H1 (cell line): ENCODE measurements at regions not wholly inside any gene's neighbourhood (a gene's known extent, or its start where the extent isn't known, plus 50 kb on each side); places are given as distances from the start of the nearest gene placed in this dataset.

Experiments used
- CTCF ChIA-PET: fragments of 300-600 bp; sonication (Branson Sonifier 250); formaldehyde crosslinking; loops from one replicate; lab custom pipeline; 2021; ENCODE audit not compliant: partially characterized antibody; lab: Charles Lee
- POLR2A ChIA-PET: fragments of 300-600 bp; sonication (Branson Sonifier 250); formaldehyde crosslinking; loops from one replicate; lab custom pipeline; 2021; ENCODE audit warnings: inconsistent platforms; ENCODE audit not compliant: partially characterized antibody; lab: Charles Lee
- DNase-seq, 2 experiments: peaks; one replicate each; pipeline versions ENCODE4 v3.0.0 to v3.0.0-alpha.2; 2010 to 2022; ENCODE audit warnings: low spot score in 2 of 2, low read depth in 1 of 2, mixed read lengths in 1 of 2
- FAIRE-seq: peaks from 2 replicates; lab custom pipeline; 2011; peaks lifted over from hg19 to GRCh38; lab: Jason Lieb, UNC
- H2AFZ ChIP-seq: 2 replicates; pipeline ENCODE4 v1.8.1; 2012; ENCODE audit warnings: low read length, inconsistent platforms
- H2AK5ac ChIP-seq: 2 replicates; pipeline ENCODE4 v1.6.1; 2013; ENCODE audit warnings: low read depth, low read length
- H2BK120ac ChIP-seq: replicated peaks from 2 replicates; pipeline ENCODE3; 2013; ENCODE audit warnings: low read depth, low read length, inconsistent platforms
- H2BK12ac ChIP-seq: 2 replicates; pipeline ENCODE4 v1.6.1; 2013; ENCODE audit warnings: low read depth, low read length
- H2BK15ac ChIP-seq: 2 replicates; pipeline ENCODE4 v1.6.1; 2013; ENCODE audit warnings: low read length
- H2BK20ac ChIP-seq: 2 replicates; pipeline ENCODE4 v1.6.1; 2013; ENCODE audit warnings: low read length
- H2BK5ac ChIP-seq: 2 replicates; pipeline ENCODE4 v1.6.1; 2013; ENCODE audit warnings: low read depth, low read length
- H3K14ac ChIP-seq: 2 replicates; pipeline ENCODE4 v1.6.1; 2013; ENCODE audit warnings: inconsistent platforms; ENCODE audit not compliant: insufficient read length
- H3K18ac ChIP-seq: 2 replicates; pipeline ENCODE4 v1.6.1; 2013; ENCODE audit warnings: low read length; ENCODE audit errors: extremely low read depth
- H3K23ac ChIP-seq: 2 replicates; pipeline ENCODE4 v1.6.1; 2013; ENCODE audit warnings: inconsistent platforms; ENCODE audit not compliant: insufficient read length
- H3K23me2 ChIP-seq: 2 replicates; pipeline ENCODE4 v1.6.1; 2013; ENCODE audit warnings: low read depth, low read length
- H3K27ac ChIP-seq: 2 replicates; pipeline ENCODE4 v1.6.1; 2011; ENCODE audit warnings: low read depth, low read length, inconsistent platforms
- H3K27me3 ChIP-seq, 4 experiments: replicated peaks in 1 of 4; 1 replicate in 1 of 4; 2 replicates in 3 of 4; pipeline versions ENCODE4 v1.6.1 to v1.8.1; 2011 to 2013; ENCODE audit warnings: low read length in 3 of 4, mild to moderate bottlenecking in 3 of 4, inconsistent platforms in 2 of 4, mixed read lengths in 2 of 4, moderate library complexity in 1 of 4; ENCODE audit not compliant: control insufficient read depth in 3 of 4, insufficient read depth in 3 of 4; ENCODE audit errors: extremely low read depth in 1 of 4
- H3K36me3 ChIP-seq, 4 experiments: 2 replicates each; pipeline versions ENCODE4 v1.6.1 to v1.8.1; 2011 to 2013; ENCODE audit warnings: mild to moderate bottlenecking in 4 of 4, low read length in 3 of 4, moderate library complexity in 2 of 4, control low read depth in 1 of 4, inconsistent platforms in 1 of 4; ENCODE audit not compliant: insufficient read depth in 4 of 4, control insufficient read depth in 2 of 4
- H3K4ac ChIP-seq: replicated peaks from 2 replicates; pipeline ENCODE3; 2013; ENCODE audit warnings: low read length, low read depth, mixed read lengths, inconsistent platforms; ENCODE audit not compliant: insufficient read length
- H3K4me1 ChIP-seq, 4 experiments: replicated peaks in 1 of 4; 1 replicate in 1 of 4; 2 replicates in 3 of 4; pipeline versions ENCODE4 v1.6.1 to v1.8.1; 2011 to 2013; ENCODE audit warnings: low read length in 3 of 4, inconsistent platforms in 2 of 4, mixed read lengths in 1 of 4; ENCODE audit not compliant: insufficient read depth in 4 of 4, control insufficient read depth in 3 of 4
- H3K4me2 ChIP-seq, 2 experiments: 2 replicates each; pipeline versions ENCODE4 v1.6.1 to v1.8.1; 2011 to 2013; ENCODE audit warnings: low read depth in 2 of 2, low read length in 2 of 2, control low read depth in 1 of 2, inconsistent platforms in 1 of 2, mild to moderate bottlenecking in 1 of 2; ENCODE audit not compliant: insufficient read depth in 1 of 2
- H3K4me3 ChIP-seq, 4 experiments: fragments of 200-600, 300-600 bp in 1 of 4; sonication (generic), shearing (Covaris generic), sonication (Bioruptor Twin) in 1 of 4; 2 replicates each; pipeline versions ENCODE4 v1.5.1 to v1.8.1; 2011 to 2016; ENCODE audit warnings: low read length in 4 of 4, low read depth in 3 of 4, control low read depth in 2 of 4, inconsistent platforms in 2 of 4, mild to moderate bottlenecking in 2 of 4, mixed read lengths in 1 of 4, moderate library complexity in 1 of 4; ENCODE audit not compliant: insufficient read depth in 2 of 4; ENCODE audit errors: extremely low read depth in 1 of 4
- H3K56ac ChIP-seq: replicated peaks from 2 replicates; pipeline ENCODE3; 2013; ENCODE audit warnings: low read depth, mild to moderate bottlenecking, mixed read lengths, low read length, inconsistent platforms; ENCODE audit not compliant: insufficient read length
- H3K79me1 ChIP-seq: 2 replicates; pipeline ENCODE4 v1.6.1; 2013; ENCODE audit warnings: low read depth, low read length, control low read depth
- H3K79me2 ChIP-seq, 2 experiments: 2 replicates each; pipeline versions ENCODE4 v1.6.1 to v1.8.1; 2012 to 2013; ENCODE audit warnings: low read length in 2 of 2, mild to moderate bottlenecking in 2 of 2, inconsistent platforms in 1 of 2; ENCODE audit not compliant: insufficient read depth in 2 of 2, control insufficient read depth in 1 of 2
- H3K9ac ChIP-seq, 4 experiments: replicated peaks in 1 of 4; 1 replicate in 1 of 4; 2 replicates in 3 of 4; pipeline versions ENCODE4 v1.6.1 to v1.8.1; 2011 to 2013; ENCODE audit warnings: low read depth in 3 of 4, low read length in 3 of 4, control low read depth in 2 of 4, mild to moderate bottlenecking in 2 of 4, moderate library complexity in 2 of 4, inconsistent platforms in 1 of 4; ENCODE audit errors: extremely low read depth in 1 of 4
- H3K9me3 ChIP-seq, 2 experiments: 2 replicates each; pipeline versions ENCODE4 v1.6.1 to v1.8.1; 2012 to 2013; ENCODE audit warnings: mild to moderate bottlenecking in 2 of 2, moderate library complexity in 2 of 2, control low read depth in 1 of 2, inconsistent platforms in 1 of 2, low read depth in 1 of 2, low read length in 1 of 2, mixed read lengths in 1 of 2; ENCODE audit not compliant: insufficient read depth in 2 of 2
- H4K20me1 ChIP-seq, 2 experiments: replicated peaks in 1 of 2; 2 replicates each; pipeline versions ENCODE3 to v1.8.1; 2011 to 2013; ENCODE audit warnings: inconsistent platforms in 2 of 2, low read length in 2 of 2, mild to moderate bottlenecking in 1 of 2; ENCODE audit not compliant: insufficient read depth in 2 of 2, control insufficient read depth in 1 of 2
- H4K5ac ChIP-seq: 2 replicates; pipeline ENCODE4 v1.6.1; 2013; ENCODE audit warnings: low read length, low read depth, mixed read lengths, inconsistent platforms; ENCODE audit not compliant: insufficient read length
- H4K8ac ChIP-seq: 2 replicates; pipeline ENCODE4 v1.8.0; 2013; ENCODE audit warnings: mild to moderate bottlenecking, moderate library complexity, low read length, inconsistent platforms; ENCODE audit not compliant: insufficient read depth; ENCODE audit errors: extremely low read depth
- H4K91ac ChIP-seq: replicated peaks from 2 replicates; pipeline ENCODE3; 2013; ENCODE audit warnings: low read length, mixed read lengths, inconsistent platforms; ENCODE audit not compliant: insufficient read length
- BCL11A ChIP-seq, 2 experiments: IDR thresholded peaks; one replicate each; pipeline ENCODE4 v1.6.1; 2011; ENCODE audit warnings: low read depth in 2 of 2, low read length in 2 of 2, mild to moderate bottlenecking in 2 of 2
- CTBP2 ChIP-seq: IDR thresholded peaks from 2 replicates; pipeline ENCODE4 v1.7.0; 2011; ENCODE audit warnings: borderline replicate concordance, mild to moderate bottlenecking, moderate library complexity, mixed read lengths, low read length; ENCODE audit not compliant: insufficient read depth, insufficient read length
- EGR1 ChIP-seq: IDR thresholded peaks from 2 replicates; pipeline ENCODE4 v1.6.1; 2011; ENCODE audit warnings: low read depth, low read length, borderline replicate concordance
- GTF2F1 ChIP-seq: IDR thresholded peaks from 2 replicates; pipeline ENCODE4 v1.6.1; 2012; ENCODE audit warnings: low read depth, low read length, improper control_type of control experiment, borderline replicate concordance
- JUN ChIP-seq: IDR thresholded peaks from 2 replicates; pipeline ENCODE4 v1.6.1; 2011; ENCODE audit warnings: low read depth, mild to moderate bottlenecking, improper control_type of control experiment, low read length
- MAFK ChIP-seq: IDR thresholded peaks from 2 replicates; pipeline ENCODE4 v1.6.1; 2012; ENCODE audit warnings: low read depth, mild to moderate bottlenecking, improper control_type of control experiment, low read length
- POLR2AphosphoS5 ChIP-seq: IDR thresholded peaks from 2 replicates; pipeline ENCODE4 v1.6.1; 2011; ENCODE audit warnings: low read depth, low read length
- RBBP5 ChIP-seq: IDR thresholded peaks from 2 replicates; pipeline ENCODE4 v1.7.1; 2012; ENCODE audit warnings: low read depth, mild to moderate bottlenecking, inconsistent platforms, low read length, moderate library complexity, borderline replicate concordance
- SAP30 ChIP-seq: fragments of 300-600 bp; sonication (generic); IDR thresholded peaks from 2 replicates; pipeline ENCODE4 v1.7.1; 2012; ENCODE audit warnings: low read length, moderate library complexity, mild to moderate bottlenecking, inconsistent platforms; ENCODE audit not compliant: insufficient read depth, insufficient replicate concordance
- ZNF274 ChIP-seq: IDR thresholded peaks from 2 replicates; pipeline ENCODE4 v1.7.0; 2012; ENCODE audit warnings: low read length, borderline replicate concordance; ENCODE audit errors: extremely low read depth
- WGBS, 2 experiments: shearing (Covaris generic) in 1 of 2; methylation state at CpG; one replicate each; pipeline versions ENCODE4 v1.1.6 to v1.1.7; 2013 to 2015; ENCODE audit warnings: low lambda C conversion rate in 2 of 2, mixed read lengths in 2 of 2, inconsistent platforms in 1 of 2, low coverage in 1 of 2, missing lambda C conversion rate in 1 of 2; ENCODE audit not compliant: insufficient replicate concordance in 2 of 2, insufficient coverage in 1 of 2, insufficient read length in 1 of 2; ENCODE audit errors: extremely low coverage in 1 of 2, missing lambda C conversion rate in 1 of 2; 5-methylcytosine and 5-hydroxymethylcytosine counted together
- TF ChIP-seq, protein P1 (sequence below): IDR thresholded peaks from 2 replicates; pipeline ENCODE4 v1.6.1; 2012; ENCODE audit warnings: inconsistent platforms

GRCh38 chr13:79794931-79795330, 314.0 kb downstream of the NDFIP2 start:
- no peak overlapping the region for H2BK12ac ChIP-seq
- no peaks in the 10 kb centered on the region for H3K4me1 ChIP-seq
- no peak overlapping the region for H2BK5ac ChIP-seq
- ChIA-PET POLR2A (no interaction called here), CTCF (interaction anchor here (1.2 to 1.4 kb wide), 2 partner anchors 15 to 568 kb away, joined by 4 read pairs; no protein-coding TSS in a partner anchor)
- H2BK120ac ChIP-seq, result no peak overlapping the region
- H2BK15ac ChIP-seq, result no peak overlapping the region
- no peak overlapping the region for H3K14ac ChIP-seq
- no peak overlapping the region for H2BK20ac ChIP-seq
- H3K4ac ChIP-seq, result no peak overlapping the region
- no peak overlapping the region for H4K91ac ChIP-seq
- no peaks in the 10 kb centered on the region for H3K23me2 ChIP-seq
- no peaks in the 10 kb centered on the region for H3K36me3 ChIP-seq
- no peak overlapping the region for H3K18ac ChIP-seq
- H2AK5ac ChIP-seq, result no peak overlapping the region
- H3K79me2 ChIP-seq, result no peaks in the 10 kb centered on the region
- no peak overlapping the region for H3K4me2 ChIP-seq
- H3K27ac ChIP-seq, result no peak overlapping the region
- no peaks in the 10 kb centered on the region for H4K20me1 ChIP-seq
- H2AFZ ChIP-seq, result no peak overlapping the region
- no peak overlapping the region for H3K23ac ChIP-seq
- H3K4me3 ChIP-seq, result no peak overlapping the region
- no peak overlapping the region for H3K56ac ChIP-seq
- no peak for TF ChIP-seq EGR1
- TF ChIP-seq MAFK, result no peak
- no peak for TF ChIP-seq CTBP2
- TF ChIP-seq, protein P1, sequence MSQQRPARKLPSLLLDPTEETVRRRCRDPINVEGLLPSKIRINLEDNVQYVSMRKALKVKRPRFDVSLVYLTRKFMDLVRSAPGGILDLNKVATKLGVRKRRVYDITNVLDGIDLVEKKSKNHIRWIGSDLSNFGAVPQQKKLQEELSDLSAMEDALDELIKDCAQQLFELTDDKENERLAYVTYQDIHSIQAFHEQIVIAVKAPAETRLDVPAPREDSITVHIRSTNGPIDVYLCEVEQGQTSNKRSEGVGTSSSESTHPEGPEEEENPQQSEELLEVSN, result no peak
- TF ChIP-seq SAP30, result no peak
- no peak for TF ChIP-seq GTF2F1
- TF ChIP-seq POLR2AphosphoS5, result no peak
- no peak for TF ChIP-seq RBBP5
- no peak for TF ChIP-seq BCL11A (IDR thresholded peaks at IDR 0.05; ENCODE audit: low read depth in 2 of 2, low read length in 2 of 2)
- TF ChIP-seq ZNF274, result no peak
- TF ChIP-seq JUN, result no peak
- DNase-seq, result no peak
- H4K5ac ChIP-seq, result no peak overlapping the region
- H4K8ac ChIP-seq, result no peak overlapping the region
- 89% methylated on average over 1 of the region's 1 CpG; no CpG with 5 or more reads in 1 of the 2 experiments for WGBS, 2 experiments
- no peak for FAIRE-seq
- no peaks in the 10 kb centered on the region for H3K27me3 ChIP-seq
- H3K79me1 ChIP-seq, result no peaks in the 10 kb centered on the region
- no peak overlapping the region for H3K9ac ChIP-seq
- H3K9me3 ChIP-seq, result no peaks in the 10 kb centered on the region
